G401.6 (cell line): ENCODE measurements at regions not wholly inside any gene's neighbourhood (a gene's known extent, or its start where the extent isn't known, plus 50 kb on each side); places are given as distances from the start of the nearest gene placed in this dataset.

ENCODE experiments used
- FAIRE-seq: peaks from 2 replicates; lab custom pipeline; 2012; peaks lifted over from hg19 to GRCh38; lab: Jason Lieb, UNC

DNA sequence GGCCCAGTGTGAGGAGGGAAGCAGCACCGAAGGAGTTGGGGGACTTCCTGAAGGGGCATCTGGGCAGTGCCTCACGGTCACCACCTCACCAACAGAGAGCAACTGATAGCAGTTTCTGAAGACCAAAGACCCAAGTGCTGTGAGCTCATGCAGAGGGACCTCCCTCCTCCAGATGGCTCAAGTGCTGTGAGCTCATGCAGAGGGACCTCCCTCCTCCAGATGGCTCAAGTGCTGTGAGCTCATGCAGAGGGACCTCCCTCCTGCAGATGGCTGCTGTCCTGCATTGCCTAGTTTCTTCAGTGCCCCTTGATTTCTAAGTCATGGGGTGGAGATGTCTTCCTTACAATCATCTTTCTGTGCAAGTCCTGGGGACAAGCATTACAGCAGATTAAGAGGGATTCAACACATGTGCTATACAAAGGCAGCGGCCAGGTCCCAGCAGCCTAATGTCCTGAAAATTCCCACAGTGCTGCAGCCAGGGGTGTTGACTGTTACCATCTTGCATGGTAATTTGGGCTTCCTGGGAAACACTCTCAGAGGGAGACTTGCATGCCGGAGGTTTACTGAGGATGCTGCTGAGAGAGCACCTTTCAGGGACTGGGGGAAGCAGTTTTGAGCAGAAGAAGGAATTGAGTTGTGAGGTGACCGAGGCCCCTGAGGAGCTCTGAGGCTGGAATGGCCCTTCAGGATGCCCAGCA, 409.3 kb downstream of the GALR1 start:
- FAIRE-seq: no peak

DNA sequence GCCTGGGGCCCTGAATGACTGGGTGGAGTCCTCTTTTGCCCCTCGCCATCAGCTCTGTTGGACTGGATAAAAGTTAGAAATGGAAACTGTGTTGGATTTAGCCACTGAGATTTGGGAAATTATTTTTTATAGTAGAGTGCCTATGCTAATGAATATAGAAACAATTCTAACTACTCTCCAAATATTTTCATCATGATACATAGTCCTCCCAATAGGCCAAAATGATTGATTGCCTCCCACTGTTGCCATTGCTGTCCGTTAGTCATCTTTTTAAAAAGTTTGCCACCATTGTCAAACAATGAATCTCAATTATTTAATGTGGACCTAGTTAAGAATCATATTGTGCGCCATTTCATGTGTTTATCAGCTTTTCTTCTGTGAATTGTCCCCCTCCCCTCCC, 417.0 kb downstream of the GALR1 start:
- no peak for FAIRE-seq

DNA sequence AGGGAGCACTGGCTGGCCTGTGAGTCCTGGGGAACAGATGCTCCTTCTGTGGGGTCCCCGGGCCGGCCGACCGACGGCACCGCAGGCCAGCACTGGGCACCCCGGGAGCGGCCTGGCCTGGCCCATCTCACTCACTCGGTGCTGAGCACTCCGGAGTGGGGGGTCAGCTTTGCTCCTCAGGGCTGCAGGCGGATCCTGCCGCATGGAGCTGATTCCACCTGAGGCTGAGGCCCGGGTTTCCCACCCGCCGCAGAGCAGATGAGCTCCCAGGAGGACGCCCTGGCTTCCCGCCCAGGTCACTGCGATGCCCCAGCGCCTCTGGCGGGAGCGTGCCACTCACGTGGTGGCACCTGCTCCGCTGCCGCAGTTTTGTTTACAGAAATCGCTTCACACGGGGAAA, 418.6 kb downstream of the GALR1 start:
- FAIRE-seq: no peak

GRCh38 chr18:77669331-77669730, 419.7 kb downstream of the GALR1 start:
- no peak for FAIRE-seq

- FAIRE-seq: no peak
Measured at GRCh38 chr18:77671456-77672167, 422.0 kb downstream of the GALR1 start.

DNA sequence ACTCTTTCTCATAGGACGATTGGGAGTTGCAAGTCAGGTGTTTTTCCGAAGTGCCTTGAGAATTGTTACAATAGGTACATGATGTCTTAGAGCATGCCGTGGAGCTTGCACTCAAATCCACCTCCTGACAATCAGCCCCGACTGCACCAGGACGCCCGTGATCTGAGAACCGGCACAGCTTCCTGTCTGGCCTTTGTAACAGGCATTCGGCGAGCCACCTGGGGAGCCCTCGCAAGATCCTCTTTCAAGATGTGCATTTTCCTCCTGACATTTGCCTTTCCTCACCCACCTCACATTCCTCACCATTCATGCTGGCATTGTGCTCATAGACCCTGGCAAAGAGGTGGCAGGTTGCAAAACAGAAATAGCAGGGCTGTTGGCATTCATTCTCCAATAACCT, 427.3 kb downstream of the GALR1 start:
- FAIRE-seq: no peak

GRCh38 chr18:77677536-77677935, 427.9 kb downstream of the GALR1 start:
- FAIRE-seq: no peak

DNA sequence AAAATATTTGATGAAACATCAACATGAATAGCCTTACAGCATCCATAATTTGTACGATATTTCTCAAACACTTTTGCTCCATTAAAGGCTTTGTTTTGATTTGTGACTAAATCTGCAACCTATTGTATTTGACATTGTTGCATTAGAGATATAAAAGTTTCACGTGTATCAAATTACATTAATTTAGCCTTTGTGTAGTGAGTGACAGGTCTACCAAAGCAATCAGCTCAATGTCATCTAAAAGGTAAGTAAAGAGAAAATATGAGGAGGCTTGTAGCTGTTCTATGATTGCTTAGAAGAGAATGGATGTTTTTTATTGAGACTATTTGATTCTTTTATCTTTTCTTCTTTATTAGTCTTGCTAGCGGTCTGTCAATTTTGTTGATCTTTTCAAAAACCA, 430.2 kb downstream of the GALR1 start:
- no peak for FAIRE-seq

DNA sequence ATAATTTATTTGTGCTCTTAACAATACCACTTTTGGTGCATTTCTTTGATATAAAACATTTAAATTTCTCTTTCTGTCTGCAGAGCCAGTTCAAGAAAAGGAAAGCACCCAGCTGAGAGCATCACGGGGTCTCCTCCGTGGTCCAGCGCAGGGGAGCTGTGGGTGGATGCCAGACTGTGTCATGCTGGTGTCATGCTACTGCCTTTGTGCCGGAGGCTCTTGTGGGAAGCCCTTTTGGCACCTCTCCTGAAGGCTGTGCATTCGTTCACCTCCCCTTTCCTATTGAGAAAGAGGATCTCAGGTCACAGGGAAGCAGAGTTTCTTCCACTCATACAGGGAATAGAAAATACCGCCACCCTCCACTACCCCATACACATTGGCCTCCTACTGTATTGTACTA, 450.4 kb downstream of the GALR1 start:
- no peak for FAIRE-seq

- no peak for FAIRE-seq
Measured at GRCh38 chr18:77701977-77702376, 452.3 kb downstream of the GALR1 start.

GRCh38 chr18:77702686-77703085, 453.0 kb downstream of the GALR1 start:
- no peak for FAIRE-seq

DNA sequence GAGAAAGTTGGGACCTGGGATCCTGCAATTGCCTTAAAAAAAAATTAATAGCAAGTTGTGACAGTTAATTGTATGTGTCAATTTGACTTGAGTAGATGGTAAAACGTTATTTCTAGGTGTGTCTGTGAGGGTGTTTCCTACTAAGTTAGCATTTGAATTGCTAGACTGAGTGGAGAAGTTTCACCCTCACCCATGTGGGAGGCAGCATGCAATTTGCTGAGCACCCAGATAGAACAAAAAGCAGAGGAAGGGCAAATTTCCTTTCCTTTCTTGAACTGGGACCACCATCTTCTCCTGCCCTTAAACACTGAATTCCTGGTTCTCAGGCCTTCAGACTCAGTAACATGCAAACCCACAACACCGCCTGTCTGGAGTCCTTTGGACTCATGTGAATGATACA, 455.7 kb downstream of the GALR1 start:
- no peak for FAIRE-seq

GRCh38 chr18:77708826-77709506, 459.3 kb downstream of the GALR1 start:
- no peak for FAIRE-seq

DNA sequence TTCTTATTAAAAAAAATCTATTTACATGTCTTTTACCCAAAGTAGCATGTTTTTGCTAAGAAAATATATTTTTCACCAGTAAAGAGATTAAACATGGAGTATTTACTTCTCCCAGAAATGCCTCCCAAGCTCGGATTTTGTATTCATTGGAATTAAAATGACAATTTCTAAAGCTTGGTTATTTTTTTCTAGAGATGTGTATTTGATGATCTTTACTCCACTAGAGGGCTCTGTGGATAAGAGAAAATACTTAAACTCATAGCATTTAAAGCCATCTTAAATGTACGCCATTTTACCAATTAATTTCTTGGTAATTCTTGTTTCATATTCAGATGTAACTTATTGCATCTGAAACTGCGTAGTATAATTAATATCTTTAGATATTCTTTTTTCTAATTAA, 461.4 kb downstream of the GALR1 start:
- peak; percentile 60 for FAIRE-seq

- no peak for FAIRE-seq
Measured at GRCh38 chr18:77714716-77715115, 465.1 kb downstream of the GALR1 start.

- no peak for FAIRE-seq
Measured at GRCh38 chr18:77716282-77716681, 466.6 kb downstream of the GALR1 start.

- no peak for FAIRE-seq
Measured at GRCh38 chr18:77733292-77733903, 483.8 kb downstream of the GALR1 start.

GRCh38 chr18:77736842-77737241, 487.2 kb downstream of the GALR1 start:
- FAIRE-seq: no peak

- no peak for FAIRE-seq
Measured at GRCh38 chr18:77737405-77737804, 487.8 kb downstream of the GALR1 start.

DNA sequence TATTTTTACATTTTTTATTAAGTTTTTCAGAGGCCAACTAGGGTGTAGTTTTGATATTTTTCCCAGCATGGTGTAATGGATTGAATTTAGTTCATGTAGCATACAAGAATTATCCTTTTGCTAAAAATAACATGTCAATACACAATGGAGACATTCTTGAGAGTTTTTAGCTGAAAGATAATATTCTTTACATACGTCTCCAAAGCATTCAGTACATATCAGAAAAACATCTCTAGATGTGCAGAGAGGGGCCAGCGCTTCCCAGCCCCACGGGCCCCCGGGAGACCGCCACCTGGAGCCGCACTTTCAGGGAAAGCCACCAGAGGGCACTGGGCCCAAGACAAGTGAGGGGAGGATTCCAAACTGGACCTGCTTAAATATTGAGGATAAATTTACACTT, 499.4 kb downstream of the GALR1 start:
- no peak for FAIRE-seq

DNA sequence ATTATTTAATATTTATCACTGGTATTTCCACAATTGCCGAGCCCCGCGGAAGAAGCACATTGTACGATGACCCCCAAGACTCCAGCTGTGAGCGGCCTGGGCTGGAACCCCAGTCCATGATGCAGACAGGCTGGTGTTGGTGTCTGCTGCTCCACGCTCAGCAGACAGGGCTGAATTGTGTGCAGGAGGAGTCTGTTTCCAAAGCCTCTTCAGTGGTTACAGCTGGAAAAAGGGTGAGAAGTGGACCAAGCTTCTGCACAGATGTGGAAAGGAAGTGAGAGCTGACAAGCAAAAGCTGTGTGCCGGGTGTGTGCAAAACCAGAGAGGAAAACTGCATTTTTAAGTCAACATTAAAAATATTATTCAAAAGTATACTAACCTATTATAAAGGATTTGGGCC, 500.4 kb downstream of the GALR1 start:
- FAIRE-seq: no peak

GRCh38 chr18:77754475-77755044, 504.9 kb downstream of the GALR1 start:
- no peak for FAIRE-seq

- no peak for FAIRE-seq
Measured at GRCh38 chr18:77755187-77755586, 505.5 kb downstream of the GALR1 start.
